Inflammatory macrophage (primary cell): ENCODE measurements at regions not wholly inside any gene's neighbourhood (a gene's known extent, or its start where the extent isn't known, plus 50 kb on each side); places are given as distances from the start of the nearest gene placed in this dataset.
"Not testable (repeated sequence)": the region's sequence is repeated elsewhere in the genome, so short reads cannot be mapped to it uniquely, and the experiment has no call there.

ENCODE experiments used
- DNase-seq, 2 donors: peaks; one replicate each; pipeline ENCODE4 v3.0.0-alpha.2; 2020 to 2022

DNA sequence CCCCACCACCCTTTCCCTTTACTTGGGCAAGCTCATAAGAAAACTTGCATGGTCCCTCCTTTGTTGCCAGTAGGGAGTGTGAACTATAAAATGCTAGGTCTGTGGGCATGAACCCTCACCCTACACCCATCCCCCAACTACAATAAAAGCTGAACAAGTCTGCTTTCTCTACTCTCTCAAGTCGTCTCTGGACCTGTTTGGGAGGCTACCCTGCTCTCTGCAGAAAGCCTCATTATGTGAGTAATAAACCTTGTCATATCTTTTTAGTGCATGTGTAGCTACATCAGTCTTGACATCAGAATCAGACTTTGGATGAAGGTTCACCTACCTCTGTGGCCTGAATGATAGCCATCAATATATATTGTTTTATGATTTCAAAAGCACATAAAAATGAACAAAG is 155.4 kb upstream of the FAM241A start:
- no peak for DNase-seq

DNA sequence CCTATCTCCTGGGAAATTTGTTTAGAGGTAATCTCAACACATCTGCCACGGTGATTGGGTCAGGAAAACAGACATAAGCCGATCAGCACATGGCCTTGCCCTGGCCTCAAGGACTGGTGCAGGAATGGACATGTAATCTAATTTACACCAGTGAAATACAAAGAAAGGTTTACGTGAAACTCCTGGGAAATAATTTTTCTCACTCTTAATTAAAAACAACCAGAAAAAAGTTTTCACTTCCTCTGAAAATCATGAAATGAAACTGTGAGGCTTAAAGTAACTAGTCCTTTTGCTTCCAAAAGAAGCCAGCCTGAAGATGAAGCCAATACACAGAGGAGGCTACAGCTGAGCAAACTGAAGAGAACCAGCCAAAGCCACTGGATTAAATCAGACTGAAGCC is 154.1 kb upstream of the FAM241A start:
- peak; percentile 21 to 41 for DNase-seq

DNA sequence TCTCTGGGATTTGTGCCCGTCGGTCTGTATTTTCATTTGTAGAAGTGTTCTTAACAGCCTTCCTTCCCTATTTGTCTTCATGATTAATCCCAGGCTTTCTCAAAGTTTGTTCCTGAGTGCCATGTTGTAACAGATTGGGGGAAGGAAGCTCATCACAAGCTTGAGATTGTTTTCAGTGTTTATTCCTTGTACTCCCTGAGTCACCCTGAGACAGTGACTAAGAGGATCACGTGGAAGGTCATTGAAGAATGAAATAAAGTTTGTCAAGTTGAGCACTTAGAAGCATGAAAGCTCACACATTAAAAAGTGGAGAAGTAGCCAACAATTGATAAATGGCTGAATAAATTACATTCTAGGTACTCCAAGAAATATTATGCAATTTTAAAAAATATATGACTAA is 153.5 kb upstream of the FAM241A start:
- peak; percentile 90 to 93 for DNase-seq

DNA sequence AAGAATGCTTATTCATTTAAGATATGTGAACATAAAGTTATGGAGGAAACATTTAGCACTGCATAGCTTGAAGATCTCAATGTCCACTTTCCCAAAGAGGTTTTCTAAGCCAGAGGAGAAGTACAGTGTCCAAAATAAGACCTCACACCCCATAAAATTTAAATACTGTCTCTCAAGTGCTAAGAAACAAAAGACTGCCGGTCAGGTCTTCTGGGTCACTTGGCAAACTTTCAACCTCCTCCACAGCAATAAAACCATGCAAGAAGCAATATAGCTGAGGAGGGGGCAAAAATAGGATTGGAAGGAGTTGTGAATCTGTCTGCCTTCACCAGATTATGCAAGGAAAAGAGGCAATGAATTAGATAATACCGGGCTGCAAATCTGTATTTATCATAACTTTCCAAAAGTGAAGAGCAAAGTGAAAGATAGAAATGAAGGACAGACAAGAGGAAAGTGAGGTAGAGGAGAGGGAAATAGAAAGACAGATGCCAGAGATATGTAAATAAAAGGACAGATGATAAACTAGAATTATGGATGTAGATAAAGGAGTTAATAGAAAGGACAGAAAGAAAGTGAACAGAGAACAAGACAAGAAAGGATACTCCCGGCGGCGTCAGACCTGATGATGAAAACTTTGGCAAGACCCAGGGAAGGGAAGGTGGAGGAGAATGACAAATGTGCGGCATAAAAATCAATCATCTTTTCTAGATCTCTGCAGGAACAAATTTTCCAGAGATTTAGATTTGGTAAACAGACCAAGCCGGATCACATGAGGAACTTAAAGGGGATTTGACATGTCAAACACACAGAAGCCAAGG is 152.7 kb upstream of the FAM241A start:
- DNase-seq: no peak

DNA sequence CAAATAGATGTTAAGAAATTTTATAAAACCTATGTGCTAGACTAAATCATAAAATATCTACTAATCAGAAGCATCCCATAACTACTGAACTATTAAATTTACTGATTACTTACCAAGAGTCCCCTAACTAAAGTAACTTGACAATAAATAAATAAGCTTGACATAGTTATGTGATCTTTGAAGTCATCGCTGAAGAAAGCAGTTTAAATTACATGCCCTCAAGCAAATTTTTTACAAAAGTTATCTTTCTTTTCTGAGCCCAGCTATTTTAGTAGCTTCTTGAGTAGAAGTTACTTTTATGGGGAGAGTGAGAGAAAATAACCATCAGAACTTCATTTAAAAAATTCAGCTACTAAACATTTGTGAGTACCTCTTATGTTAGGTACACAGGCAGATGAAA is 150.9 kb upstream of the FAM241A start:
- no peak for DNase-seq

DNA sequence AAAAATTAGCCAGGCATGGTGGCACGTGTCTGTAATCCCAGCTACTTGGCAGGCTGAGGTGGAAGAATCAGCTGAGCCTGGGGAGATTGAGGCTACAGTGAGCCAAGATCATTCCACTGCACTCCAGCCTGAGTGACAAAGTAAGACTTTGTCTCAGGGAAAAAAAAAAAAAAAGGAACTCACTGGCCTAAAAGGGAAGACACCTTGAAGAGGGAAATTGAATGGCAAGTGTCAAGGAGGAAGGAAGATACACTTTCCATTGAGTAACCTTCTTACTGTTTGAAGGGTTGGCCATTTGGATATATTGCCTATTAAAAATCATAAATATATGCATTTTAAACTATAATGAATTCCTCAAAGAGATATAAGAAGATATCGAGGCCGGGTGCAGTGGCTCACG is 147.5 kb upstream of the FAM241A start:
- peak; percentile 23 to 82 for DNase-seq

DNA sequence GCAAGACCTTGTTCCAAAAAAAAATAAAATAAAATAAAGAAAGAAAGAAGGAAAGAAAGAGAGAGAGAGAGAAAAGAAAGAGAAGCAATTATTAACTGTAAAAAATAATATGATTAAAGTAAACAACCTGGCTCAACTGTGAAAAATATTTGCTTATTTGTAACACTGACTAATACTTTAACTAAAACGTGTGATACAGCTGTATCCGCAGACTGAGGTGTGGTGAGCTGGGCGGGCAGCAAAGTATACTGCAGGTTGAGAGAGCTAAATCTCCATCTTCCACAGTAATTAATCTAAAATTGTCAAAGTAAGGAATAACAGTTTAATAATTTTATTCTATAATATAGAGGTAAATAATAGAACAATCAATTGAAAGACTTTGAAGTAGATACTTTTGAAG is 145.5 kb upstream of the FAM241A start:
- DNase-seq: no peak

DNA sequence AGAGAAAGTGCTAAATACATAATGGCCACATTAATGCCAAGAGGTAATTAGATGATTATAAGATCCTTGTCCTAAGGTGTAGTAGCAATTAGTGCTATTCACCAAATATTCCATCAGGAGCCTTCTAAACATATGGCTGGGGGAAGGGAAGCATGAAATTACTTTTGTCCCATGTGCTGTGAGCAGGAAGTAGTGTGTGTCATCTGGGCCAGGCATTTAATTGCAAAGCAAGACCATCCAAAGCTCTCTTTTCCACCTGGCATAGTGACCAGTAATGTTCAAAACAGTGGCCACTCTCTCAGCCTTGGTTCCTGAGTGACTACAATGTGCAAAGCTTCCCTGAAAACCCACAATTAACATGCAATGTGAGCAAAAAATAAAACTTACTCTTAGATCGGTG is 144.2 kb upstream of the FAM241A start:
- no peak for DNase-seq

DNA sequence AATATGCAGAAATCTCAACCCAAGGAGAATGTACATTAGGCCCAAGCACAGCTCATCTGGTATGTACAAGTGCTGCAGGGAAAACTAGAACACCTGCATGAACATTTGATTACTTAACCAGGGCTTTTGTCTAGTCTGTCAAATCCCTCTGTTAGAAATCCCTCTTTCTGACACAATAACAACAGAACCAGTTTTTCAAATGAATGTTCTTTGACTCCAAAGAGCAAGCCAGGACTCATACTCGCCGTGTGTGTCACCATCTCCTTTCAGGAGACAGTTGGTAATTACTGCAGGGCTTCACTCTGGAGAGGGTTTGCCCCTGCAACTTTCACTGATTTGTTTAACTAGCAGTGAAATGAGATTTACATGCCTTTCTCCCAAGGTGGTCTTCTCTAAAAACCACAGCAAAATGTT is 143.0 kb upstream of the FAM241A start:
- DNase-seq: no peak

DNA sequence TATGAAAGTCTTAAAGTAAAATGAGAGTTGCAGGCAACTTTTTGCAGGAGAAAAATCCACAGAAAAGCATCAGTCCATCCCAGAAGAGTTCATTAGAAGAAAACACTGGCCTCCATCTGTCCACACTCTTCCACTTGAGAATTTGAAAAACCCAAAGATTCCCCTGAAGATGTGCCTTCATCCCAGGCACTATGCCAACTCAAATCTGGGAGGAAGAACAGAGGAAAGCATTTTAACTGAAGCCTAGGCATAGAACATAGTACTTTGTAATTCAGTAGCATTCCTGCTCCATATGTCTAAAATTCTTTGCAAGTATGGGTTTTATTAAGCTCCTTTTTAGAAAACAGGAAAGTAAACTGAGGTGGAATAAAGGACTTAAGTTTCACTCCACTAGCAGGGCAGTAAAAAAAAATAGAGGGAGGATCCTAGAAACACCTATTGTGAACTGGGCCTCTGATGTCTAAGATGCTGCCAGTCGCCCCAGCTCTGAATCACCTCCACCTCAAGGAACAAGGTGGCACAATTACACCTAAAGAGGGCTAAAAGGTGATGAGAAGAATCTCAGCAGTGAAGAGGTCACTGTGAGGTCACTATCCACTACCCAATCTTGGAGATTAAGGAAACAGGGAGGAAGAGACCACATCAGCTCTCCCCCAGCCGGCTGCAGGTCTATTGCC is 141.9 kb upstream of the FAM241A start:
- DNase-seq: no peak

DNA sequence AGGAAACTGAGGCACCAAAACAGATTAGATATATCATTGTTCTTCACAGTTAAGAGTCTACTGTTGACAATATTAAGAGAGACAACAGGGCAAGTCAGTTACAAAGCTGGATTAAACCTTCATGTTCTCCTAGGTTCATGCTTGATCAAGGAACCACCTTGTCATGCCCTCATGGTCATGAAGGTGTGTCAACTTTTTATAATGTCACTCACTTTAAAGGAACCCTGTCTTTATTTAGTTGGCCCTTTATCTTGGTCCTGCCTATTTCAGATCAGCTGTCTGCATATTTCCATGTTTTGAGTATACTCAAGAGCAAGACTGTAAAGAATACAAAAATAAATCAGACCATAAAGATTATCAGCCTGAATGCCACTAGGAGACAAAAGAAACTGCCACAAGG is 140.2 kb upstream of the FAM241A start:
- no peak for DNase-seq

DNA sequence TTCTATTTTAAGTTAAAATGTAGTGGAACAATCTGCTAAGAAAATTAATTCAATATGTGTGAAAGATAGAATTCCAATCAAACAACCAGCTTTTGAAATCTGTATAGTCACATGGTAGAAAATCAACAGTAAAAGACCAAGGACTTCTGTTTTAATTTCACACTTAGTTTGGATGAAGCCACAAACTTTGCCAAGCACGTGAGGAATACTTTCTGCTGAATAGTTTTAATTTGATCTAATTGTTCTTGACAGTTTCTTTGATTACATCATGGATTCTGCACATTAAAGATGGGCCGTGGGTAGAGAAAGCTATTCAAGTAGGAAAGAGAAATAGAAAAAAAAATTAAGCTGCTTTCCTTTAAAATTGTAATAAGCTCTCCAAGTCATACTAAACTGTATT is 137.9 kb upstream of the FAM241A start:
- peak in 1 of 2 donors; percentile 34 for DNase-seq

DNA sequence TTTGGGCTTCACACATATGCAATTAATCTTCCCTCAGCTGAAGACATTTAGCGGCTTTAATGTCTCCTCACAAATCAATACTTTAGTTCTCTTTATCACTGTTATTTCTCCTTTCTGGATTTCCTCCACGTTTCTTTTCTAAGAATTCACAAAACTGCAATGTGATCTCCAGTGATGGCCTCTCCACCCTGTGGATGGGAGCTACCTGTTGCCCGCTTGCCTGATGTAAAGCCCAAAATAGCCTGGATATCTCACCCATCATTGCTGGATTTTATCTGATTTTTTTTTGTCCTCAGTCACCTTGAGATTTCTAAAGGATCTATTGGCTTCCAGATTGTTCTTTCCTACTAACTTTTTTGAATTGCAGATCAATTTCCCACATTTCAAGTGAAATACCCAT is 129.3 kb upstream of the FAM241A start:
- DNase-seq: no peak

DNA sequence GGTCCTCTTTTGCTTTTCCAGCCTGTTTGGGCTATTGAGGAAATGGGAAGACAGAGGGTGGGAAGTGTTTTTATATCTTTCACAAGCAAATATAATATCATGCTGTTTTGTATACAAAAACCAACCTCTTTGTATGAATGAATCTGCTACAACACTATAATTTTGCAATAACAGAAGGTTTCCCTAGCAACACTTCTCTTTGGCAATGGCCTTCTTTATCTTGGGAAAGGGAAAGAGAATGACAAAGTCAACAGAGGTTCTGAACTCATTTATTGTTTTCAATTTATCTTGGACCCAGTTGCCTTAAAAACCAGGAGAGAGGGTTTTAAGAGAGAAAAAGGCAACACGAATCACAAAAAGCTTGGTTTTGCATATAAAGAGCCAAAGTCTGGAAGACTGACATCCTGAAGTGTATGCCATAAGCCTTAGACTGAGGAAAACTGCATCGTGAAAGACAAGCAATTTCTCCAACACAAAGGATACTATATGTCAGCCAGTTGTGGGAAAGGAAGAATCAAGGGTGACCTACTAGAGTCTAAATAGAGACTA is 121.8 kb upstream of the FAM241A start:
- peak in 1 of 2 donors; percentile 37 for DNase-seq

DNA sequence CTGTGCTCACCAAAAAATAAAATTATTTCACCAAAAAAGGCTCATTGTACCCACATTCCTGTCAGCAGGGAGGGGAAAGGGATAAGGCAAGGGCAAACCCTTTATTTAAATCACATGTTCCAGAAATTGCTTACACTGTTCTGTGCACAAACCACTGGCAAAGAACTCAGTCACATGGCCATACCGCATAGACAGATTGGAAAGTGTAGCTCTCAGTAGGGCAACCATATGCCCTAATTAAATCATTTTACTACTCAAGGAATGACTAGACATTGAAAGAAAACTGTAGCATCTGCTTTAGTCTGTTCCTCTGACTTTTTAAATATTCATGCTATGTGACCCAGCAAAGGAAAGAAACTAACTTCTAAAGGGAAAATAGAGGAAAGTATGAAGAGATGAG is 119.2 kb upstream of the FAM241A start:
- no peak for DNase-seq

DNA sequence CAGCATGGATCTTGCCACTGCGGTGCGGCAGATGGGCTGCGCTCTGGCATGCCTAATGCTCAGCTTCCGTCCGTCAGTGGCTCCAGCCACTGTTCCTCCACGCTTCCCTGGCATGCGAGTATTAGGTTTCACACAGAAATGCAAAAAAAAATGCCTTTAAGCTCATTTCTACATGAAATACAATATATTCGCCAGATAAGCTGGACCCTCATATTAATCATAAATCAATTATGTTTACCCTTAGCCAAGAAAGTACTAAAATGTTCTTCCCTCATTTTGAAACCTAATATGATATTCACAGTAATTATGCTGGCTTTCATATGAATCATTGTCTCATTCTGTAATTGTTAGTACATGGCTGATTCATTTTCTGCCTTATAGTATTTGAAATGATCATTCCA is 115.5 kb upstream of the FAM241A start:
- DNase-seq: no peak

DNA sequence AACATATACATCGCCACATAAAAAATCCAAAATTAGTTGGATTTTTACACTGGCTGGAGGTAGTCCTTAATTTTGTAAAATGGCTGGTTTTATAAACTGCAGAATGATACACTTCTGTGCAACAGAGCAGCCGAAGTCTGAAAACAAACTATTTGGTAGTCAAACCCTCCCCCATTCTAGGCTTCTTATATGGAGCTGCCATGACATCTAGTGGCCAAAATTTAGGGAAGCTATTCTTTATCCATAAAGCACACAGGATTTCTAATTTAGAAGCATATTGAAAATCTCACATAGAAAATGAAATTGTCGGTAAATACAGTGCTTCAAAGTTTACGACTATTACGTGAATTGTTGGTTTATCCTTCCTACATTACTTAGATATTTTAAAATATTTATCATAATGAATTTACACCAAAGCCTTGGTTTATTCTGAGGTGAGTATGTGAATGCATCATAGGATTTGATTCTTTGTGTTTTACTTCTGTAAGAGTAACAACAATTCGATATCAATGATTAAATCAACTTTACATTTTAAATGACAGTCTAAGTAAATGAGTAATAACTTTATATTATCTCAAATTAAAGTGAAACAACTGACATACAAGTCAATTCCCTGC is 113.4 kb upstream of the FAM241A start:
- DNase-seq: peak; percentile 63 to 70

DNA sequence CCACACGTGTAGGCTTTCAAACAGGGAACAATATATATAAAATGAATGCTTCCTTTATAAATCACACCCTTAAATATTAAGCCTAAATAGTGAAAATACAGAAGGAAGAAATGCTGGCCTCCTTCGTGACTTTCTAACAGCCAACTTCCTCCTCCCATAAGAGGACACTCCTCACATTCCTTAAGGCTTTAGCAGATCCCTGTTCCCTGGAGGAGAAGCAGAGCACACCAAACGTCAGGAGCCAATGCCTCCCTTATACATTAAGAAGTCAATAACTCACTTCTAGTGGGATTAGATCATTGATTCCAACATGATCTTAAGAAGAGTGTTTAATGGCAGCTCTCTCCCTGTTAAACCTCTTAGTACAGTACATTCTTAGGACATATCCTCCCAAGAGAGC is 108.4 kb upstream of the FAM241A start:
- DNase-seq: no peak

DNA sequence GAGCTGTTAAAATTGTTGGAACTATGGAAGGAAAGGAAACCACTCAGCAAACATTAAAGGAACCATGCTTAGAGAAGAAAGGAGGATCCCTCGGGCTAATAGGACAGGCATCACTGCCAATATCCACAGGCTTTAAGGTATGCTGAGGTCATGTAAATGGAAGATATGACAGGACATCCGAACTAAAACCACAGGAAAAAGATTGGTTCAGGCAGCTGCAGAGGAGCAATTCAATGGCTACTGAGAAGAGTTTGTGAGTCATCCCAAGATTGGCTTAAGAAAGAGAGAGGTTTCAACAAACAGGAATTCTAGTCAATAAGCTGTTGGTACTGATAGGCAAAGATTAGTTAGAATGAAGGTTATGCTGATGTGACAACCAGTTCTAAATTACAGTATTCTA is 106.4 kb upstream of the FAM241A start:
- DNase-seq: no peak

DNA sequence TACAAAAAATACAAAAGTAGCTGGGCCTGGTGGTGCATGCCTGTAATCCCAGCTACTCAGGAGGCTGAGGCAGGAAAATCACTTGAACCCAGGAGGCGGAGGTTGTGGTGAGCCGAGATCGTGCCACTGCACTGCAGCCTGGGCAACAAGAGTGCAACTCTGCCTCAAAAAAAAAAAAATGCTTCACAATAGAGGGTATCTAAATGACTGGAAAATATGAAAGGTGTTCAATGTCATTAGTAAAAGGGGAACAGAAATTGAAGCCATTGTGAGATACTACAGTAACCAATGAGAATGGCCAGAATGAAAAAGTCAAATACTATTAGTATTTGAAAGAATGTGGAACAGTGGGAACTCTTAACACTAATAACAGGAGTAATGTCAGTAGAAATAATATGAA is 96.1 kb upstream of the FAM241A start:
- DNase-seq: not testable (repeated sequence)

DNA sequence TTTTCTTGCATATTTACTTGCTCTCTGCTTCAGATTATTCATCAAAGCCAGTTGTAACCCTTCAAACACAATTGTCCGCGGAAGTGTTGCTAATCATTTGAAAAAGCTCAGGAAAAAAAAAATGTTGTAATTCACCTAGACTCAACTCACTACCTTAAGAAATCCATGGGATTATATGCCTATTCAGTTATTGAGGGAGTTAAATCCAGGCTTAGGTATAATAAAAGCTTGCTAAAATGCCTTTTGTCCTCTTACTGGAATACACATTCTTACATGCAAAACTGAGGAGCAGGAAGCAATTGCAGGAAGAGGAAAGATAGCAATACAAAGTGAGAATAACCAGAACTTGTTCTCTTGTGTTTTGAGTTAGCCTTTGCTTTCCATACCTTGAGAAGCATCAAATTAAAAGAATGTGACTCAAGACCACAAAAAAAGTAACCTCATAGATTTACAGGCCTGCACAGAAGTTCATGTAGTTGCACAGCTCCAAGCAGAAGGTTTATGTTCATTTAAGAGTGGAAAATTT is 91.4 kb upstream of the FAM241A start:
- no peak for DNase-seq

DNA sequence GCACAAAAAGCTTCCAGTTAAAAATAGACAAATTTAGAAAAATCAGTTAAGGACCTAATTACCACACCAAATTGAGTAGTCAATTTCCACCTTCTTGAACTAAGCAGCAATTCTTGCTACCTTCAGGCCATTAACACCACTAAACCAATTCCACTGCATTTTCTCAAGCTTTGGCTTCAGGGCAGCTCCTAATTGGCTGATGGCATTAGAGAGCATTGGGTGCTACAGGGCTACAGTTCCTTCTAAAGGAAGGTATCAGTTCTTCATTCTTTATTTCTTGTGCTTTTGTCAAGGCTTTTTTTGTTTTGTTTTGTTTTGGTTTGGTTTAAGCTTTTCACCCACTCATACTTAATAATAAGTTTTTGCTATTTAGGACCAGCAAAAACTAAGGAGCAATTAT is 90.2 kb upstream of the FAM241A start:
- DNase-seq: no peak

DNA sequence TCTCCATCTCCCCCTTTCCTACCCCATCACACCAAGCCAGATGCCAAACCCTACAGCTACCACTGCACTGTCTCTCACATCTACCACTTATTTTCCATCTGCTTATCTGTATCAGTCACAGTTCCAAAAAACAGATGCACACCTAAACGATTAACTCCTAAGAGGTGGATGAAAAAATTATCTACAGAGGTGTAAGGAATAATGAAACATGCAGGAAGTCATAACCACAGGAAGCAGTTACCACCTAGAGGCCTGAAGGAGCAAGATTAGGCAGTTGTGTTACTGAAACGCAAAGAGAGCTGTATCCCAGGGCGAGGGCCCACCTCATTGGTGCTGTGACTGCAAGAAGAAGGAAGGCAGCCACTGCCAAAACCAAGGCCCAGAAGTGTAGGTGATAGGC is 87.8 kb upstream of the FAM241A start:
- no peak for DNase-seq
